NT2/D1 (cell line): ENCODE measurements at regions not wholly inside any gene's neighbourhood (a gene's known extent, or its start where the extent isn't known, plus 50 kb on each side); places are given as distances from the start of the nearest gene placed in this dataset.

Experiments
- SUZ12 ChIP-seq: IDR thresholded peaks from 2 replicates; pipeline ENCODE4 v1.6.1; 2011; ENCODE audit not compliant: insufficient read length, insufficient read depth; ENCODE audit errors: extremely low read depth
- YY1 ChIP-seq: IDR thresholded peaks from 2 replicates; pipeline ENCODE4 v1.6.1; 2011; ENCODE audit not compliant: insufficient read length, insufficient read depth
- ZNF274 ChIP-seq: IDR thresholded peaks from 2 replicates; pipeline ENCODE4 v1.6.1; 2011; ENCODE audit warnings: mild to moderate bottlenecking, low read depth, low read length

DNA sequence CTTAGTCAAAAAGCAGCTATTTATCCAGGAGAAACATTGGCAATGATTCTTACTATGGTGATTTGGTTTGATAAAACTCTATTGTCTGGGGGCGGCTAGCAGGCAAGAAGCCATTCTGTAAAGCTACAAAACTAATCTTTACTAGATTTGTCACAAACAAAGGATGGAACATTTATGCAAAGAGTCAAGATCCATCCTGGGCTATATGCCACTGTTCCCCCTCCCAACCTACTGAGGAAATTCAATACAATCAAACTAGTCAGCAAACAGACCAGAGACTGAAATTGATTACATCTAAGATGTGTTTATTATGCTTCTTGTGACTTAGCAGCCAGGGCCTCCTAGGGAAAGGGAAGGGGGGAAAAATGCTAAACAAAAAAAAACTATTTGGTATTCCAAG, 397.6 kb downstream of the GPAM start:
- TF ChIP-seq YY1, result no peak
- no peak for TF ChIP-seq ZNF274
- no peak for TF ChIP-seq SUZ12
